HL-60 (cell line): ENCODE measurements at regions not wholly inside any gene's neighbourhood (a gene's known extent, or its start where the extent isn't known, plus 50 kb on each side); places are given as distances from the start of the nearest gene placed in this dataset.

Experiments
- DNase-seq, 2 experiments: peaks; one replicate each; pipeline ENCODE4 v3.0.0-alpha.2; 2010 to 2020; ENCODE audit warnings: low read depth in 1 of 2, low spot score in 1 of 2
- H3K27ac ChIP-seq: fragments of 250-450 bp; sonication (Bioruptor Pico); replicated peaks from 2 replicates; pipeline ENCODE4 v1.5.1; 2020; ENCODE audit warnings: mild to moderate bottlenecking, moderate library complexity
- H3K27me3 ChIP-seq: fragments of 250-450 bp; sonication (Bioruptor Pico); 2 replicates; pipeline ENCODE4 v1.5.1; 2021; ENCODE audit warnings: mild to moderate bottlenecking, moderate library complexity; ENCODE audit not compliant: insufficient read depth, poor library complexity, severe bottlenecking
- H3K4me3 ChIP-seq: replicated peaks from 2 replicates; pipeline ENCODE4 v1.5.1; 2011; ENCODE audit warnings: mild to moderate bottlenecking, control low read depth, low read length; ENCODE audit not compliant: insufficient read depth
- CTCF ChIP-seq: IDR thresholded peaks from one replicate; pipeline ENCODE4 v1.5.1; 2011; ENCODE audit warnings: low read length, control low read depth, inconsistent platforms; ENCODE audit not compliant: insufficient read depth
- GABPA ChIP-seq: IDR thresholded peaks from 2 replicates; pipeline ENCODE4 v1.6.1; 2012; ENCODE audit warnings: low read depth
- POLR2AphosphoS5 ChIP-seq: IDR thresholded peaks from 2 replicates; pipeline ENCODE4 v1.6.1; 2012; ENCODE audit warnings: low read depth
- REST ChIP-seq: IDR thresholded peaks from 2 replicates; pipeline ENCODE4 v1.6.1; 2012; ENCODE audit warnings: low read depth; ENCODE audit not compliant: insufficient replicate concordance
- SPI1 ChIP-seq: IDR thresholded peaks from 2 replicates; pipeline ENCODE4 v1.6.1; 2012; ENCODE audit warnings: low read depth, mild to moderate bottlenecking, borderline replicate concordance

- DNase-seq: no peak
- H3K27me3 ChIP-seq: peaks cover 10% of the 10 kb centered on the region
- no peak for TF ChIP-seq SPI1
- TF ChIP-seq CTCF: no peak
- TF ChIP-seq POLR2AphosphoS5: no peak
- TF ChIP-seq REST: no peak
- no peak for TF ChIP-seq GABPA
- no peak overlapping the region for H3K4me3 ChIP-seq
- no peak overlapping the region for H3K27ac ChIP-seq
These were observed 215.1 kb downstream of the ERMARD start for GRCh38 chr6:169966312-169967181.

- no peak for DNase-seq
- TF ChIP-seq GABPA (no peak), REST (no peak), POLR2AphosphoS5 (no peak), CTCF (no peak), SPI1 (no peak)
- Histone ChIP-seq H3K27me3 (peaks cover 12% of the 10 kb centered on the region), H3K4me3 (no peak overlapping the region), H3K27ac (no peak overlapping the region)
These were observed 214.4 kb downstream of the ERMARD start for GRCh38 chr6:169965657-169966311.

- H3K27ac ChIP-seq: no peak overlapping the region
- no peak for DNase-seq
- TF ChIP-seq REST (no peak), CTCF (no peak), POLR2AphosphoS5 (no peak), GABPA (no peak), SPI1 (no peak)
These were observed 213.8 kb downstream of the ERMARD start for GRCh38 chr6:169965239-169965638.

More at GRCh38 chr6:169965239-169965638, 213.8 kb downstream of the ERMARD start:
- Histone ChIP-seq H3K27me3 (peaks cover 12% of the 10 kb centered on the region), H3K4me3 (no peak overlapping the region)
